ENCODE measurements at regions not wholly inside any gene's neighbourhood (a gene's known extent, or its start where the extent isn't known, plus 50 kb on each side); places are given as distances from the start of the nearest gene placed in this dataset.
"Not testable (repeated sequence)": the region's sequence is repeated elsewhere in the genome, so short reads cannot be mapped to it uniquely, and the experiment has no call there.

- no peak for DNase-seq (ENCODE audit: low spot score)
Observed at GRCh38 chr11:79501707-79502106, 60.9 kb upstream of the TENM4 start.

- not testable (repeated sequence) for DNase-seq (ENCODE audit: low spot score)
Observed at GRCh38 chr11:79499929-79500328, 59.1 kb upstream of the TENM4 start.

GRCh38 chr11:79498667-79499066 lies 57.8 kb upstream of the TENM4 start:
- no peak for DNase-seq (ENCODE audit: low spot score)

GRCh38 chr11:79493555-79494171 lies 52.8 kb upstream of the TENM4 start:
- peak; percentile 3 for DNase-seq (ENCODE audit: low spot score)

GRCh38 chr11:79492008-79492407 lies 51.2 kb upstream of the TENM4 start:
- no peak for DNase-seq (ENCODE audit: low spot score)
